HT-29 (cell line): ENCODE measurements at regions not wholly inside any gene's neighbourhood (a gene's known extent, or its start where the extent isn't known, plus 50 kb on each side); places are given as distances from the start of the nearest gene placed in this dataset.

Experiments
- DNase-seq: peaks from one replicate; pipeline ENCODE4 v3.0.0-alpha.2; 2015; ENCODE audit warnings: low spot score

- DNase-seq: no peak
These were observed 612.5 kb downstream of the CDH26 start for GRCh38 chr20:60570481-60571277.

GRCh38 chr20:60573003-60573680 lies 614.9 kb downstream of the CDH26 start:
- no peak for DNase-seq

GRCh38 chr20:60576236-60576635 lies 618.0 kb downstream of the CDH26 start:
- no peak for DNase-seq

DNA sequence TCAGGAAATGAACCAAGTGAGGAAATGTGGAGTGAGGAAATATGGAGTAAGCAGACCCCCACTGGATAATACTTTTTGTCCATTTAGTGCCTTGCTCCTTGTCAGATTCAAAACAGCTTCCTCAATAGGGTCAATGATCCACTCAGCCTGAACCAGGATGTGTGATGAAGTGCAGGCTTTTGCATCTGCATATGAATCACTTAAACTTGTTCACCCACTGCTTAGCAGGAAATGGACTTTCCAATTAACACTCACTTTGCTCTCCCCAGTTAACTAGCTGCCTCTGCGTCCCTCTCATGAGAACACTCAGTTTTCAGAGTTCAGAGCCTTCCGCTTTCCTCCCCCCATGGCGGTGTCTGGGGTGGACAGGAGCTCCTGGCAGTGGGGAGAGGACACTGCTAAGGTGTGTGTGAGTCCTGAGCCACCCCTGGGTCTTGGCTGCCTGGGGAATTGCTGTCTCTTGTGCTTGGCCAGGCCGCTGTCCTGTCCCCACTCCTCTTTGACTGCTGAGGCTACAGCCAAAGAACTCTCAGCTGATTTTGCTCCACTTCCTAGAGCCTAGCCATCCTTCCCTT lies 621.8 kb downstream of the CDH26 start:
- DNase-seq: no peak

DNA sequence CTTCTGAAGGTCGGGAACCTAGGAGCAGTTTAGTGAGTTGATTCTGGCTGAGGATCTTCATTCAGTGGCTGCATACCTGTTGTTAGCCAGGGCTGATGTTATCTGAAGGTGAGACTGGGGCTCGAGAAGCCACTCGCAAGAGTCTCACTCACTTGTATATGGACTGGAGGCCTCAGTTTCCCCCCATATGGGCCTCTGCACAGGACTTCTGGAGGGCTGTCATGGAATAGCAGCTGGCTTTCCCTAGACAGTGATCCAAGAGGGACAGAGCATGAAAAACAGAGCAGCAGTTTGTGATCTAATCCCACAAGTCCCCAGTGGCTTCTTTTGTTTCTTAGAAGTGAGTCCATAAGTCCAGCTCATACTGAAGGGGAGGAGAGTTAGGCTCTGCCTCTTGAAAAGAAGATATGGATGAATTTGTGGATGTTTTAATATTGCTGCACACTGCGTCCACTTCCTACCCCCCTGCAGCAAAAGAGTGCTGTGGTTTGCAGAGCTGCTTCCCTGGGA lies 623.4 kb downstream of the CDH26 start:
- DNase-seq: no peak

- no peak for DNase-seq
These were observed 625.5 kb downstream of the CDH26 start for GRCh38 chr20:60583741-60584140.

DNA sequence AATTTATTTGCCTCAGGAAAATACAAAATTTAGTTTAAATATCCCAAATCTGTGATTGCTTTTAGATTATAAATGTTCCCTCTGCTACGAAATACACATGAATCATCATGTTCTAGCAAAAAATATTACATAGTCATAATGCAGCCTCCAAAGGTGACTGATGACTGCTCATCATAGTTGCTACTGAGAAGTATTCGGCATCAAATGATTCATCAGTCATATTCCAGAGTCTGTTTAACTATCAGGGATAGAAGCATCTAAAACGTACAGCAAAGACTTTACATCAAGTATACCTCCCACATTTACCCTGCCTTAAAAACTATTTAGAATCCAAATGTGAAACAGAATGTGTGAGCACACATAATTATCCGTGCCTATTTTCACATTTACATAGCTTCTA lies 626.0 kb downstream of the CDH26 start:
- no peak for DNase-seq

- DNase-seq: no peak
These were observed 627.4 kb downstream of the CDH26 start for GRCh38 chr20:60585651-60586050.

GRCh38 chr20:60586269-60587050 lies 628.2 kb downstream of the CDH26 start:
- no peak for DNase-seq

GRCh38 chr20:60587986-60588385 lies 629.8 kb downstream of the CDH26 start:
- DNase-seq: no peak

DNA sequence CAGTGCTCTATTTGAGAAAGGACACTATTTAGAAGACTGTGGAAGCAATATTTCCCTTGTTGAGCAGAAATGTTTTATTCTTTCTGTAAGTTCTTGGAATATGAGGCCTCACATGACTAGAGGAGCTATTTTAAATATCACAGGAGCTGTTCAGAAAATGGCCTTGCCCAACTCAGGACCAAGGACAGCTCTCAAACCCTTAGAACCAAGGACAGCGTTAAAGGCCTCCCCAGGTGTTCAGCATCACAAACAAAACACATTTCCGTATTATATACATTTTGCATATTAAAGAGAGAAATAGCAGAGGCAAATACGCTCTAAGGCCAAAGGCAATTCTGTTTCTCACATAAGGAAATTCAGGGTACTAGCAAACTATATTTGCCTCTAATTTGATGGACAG lies 631.4 kb downstream of the CDH26 start:
- DNase-seq: peak; percentile 51

GRCh38 chr20:60591172-60591799 lies 633.1 kb downstream of the CDH26 start:
- DNase-seq: no peak

DNA sequence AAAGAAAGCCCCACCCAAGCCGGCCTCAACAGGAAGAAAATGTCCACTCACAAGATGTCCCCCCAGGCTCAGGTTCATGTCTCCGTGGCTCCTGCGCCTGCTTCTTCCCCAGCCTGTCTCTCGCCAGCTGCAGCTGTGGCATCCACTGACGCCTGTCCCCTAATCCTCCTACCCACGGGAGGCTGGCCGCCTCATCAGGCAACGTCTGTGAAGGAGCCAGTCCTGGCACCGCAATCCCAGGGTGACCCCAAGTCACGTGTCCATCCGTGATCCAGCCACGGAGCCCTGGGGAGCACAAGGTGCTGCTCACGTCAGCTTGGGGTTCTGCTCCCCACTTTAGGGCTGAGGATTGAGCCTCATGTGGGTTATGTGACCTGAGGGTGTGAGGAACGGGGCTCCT lies 640.3 kb downstream of the CDH26 start:
- no peak for DNase-seq

- DNase-seq: no peak
These were observed 641.2 kb downstream of the CDH26 start for GRCh38 chr20:60599381-60599780.

DNA sequence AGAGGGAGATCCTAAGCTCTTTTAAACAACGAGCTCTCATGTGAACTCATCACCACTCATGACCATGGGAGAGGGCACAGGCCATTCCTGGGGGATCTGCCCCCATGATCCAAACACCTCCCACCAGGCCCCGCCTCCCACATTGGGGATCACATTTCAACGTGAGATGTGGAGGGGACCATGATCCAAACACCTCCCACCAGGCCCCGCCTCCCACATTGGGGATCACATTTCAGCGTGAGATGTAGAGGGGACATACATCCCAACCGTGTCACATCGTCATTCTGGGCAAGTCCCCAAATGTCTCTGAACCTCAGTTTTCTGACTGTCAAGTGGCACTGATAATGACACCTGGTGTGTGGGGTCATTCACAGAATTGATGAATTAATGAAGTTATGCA lies 641.8 kb downstream of the CDH26 start:
- no peak for DNase-seq

DNA sequence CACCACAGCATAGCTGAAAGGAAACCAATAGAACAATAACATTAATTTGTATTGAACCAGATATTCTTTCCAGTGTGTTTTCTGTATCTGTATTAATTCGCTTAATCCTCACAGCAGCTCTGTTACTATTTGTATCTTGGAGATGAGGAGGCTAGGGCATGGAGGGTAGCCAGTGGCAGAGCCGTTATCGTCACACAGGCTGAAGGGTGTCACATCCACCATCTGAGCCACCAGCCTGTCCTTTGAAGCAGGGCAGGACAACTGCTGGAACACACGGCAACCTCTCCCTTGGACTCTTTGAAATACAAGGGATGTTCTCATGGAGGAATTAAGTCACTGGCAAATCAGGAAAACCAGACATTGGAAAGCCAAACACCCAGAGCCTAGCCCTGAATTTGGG lies 628.0 kb upstream of the CDH4 start:
- no peak for DNase-seq

- DNase-seq: peak; percentile 21
These were observed 624.1 kb upstream of the CDH4 start for GRCh38 chr20:60627751-60628565.

DNA sequence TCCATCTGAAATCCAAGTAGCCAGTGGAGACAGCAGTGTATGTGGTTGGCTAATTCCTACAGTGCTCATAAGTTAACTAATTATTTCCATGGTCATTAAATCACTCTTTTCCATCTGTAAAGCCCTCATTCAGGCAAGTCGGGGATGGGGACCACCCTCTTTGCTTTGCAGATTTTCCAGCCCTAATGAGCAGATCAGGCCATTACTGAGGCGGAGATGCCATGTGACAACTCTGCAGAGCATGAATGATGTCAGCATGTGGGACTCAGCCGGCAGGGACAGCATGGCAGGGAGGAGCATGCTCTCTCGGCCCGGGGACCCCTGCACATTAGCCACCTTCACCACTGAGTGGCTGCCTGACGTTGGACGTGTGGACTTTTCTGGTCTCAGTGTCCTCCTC lies 623.3 kb upstream of the CDH4 start:
- DNase-seq: no peak

DNA sequence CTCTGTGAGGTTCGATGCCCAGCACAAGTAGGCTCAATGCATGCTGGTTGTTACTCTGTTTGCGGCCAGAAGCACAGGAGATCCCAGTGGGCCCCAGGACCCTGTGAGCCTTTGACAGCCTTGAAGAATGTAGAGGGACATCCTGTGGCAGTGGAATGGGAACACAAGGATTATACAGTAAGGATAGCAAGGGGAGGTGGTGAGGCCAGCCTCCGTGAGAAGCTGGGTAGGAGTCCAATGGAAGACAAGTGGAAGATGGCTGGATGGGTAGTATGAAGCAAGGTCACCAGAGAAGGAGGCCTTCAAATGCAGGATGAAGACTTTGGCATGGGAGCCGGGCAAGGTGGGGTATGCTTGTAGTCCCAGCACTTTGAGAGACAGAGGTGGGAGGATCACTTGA lies 622.9 kb upstream of the CDH4 start:
- no peak for DNase-seq

- DNase-seq: no peak
These were observed 621.5 kb upstream of the CDH4 start for GRCh38 chr20:60630609-60631008.
